Activated CD8-positive, alpha-beta T cell treated with anti-CD3 and anti-CD28 coated beads for 36 hours (primary cell): ENCODE measurements at regions not wholly inside any gene's neighbourhood (a gene's known extent, or its start where the extent isn't known, plus 50 kb on each side); places are given as distances from the start of the nearest gene placed in this dataset.

Source experiments
- ATAC-seq: fragments of 200-7000 bp; cut with Tn5 transposase; one replicate; pipeline ENCODE4 v1.10.0; 2021; ENCODE audit warnings: mild to moderate bottlenecking, moderate library complexity
- CTCF ChIA-PET: fragments of 350-600 bp; sonication (Branson Sonifier 250); formaldehyde crosslinking; loops from one replicate; lab custom pipeline; 2021; ENCODE audit warnings: antibody characterized with exemption; lab: Charles Lee
- POLR2A ChIA-PET: fragments of 350-600 bp; sonication (Branson Sonifier 250); formaldehyde crosslinking; loops from one replicate; lab custom pipeline; 2021; ENCODE audit warnings: antibody characterized with exemption; lab: Charles Lee
- DNase-seq: peaks from one replicate; pipeline ENCODE4 v3.0.0-alpha.2; 2020
- H3K27ac Mint-ChIP-seq: one replicate; pipeline ENCODE4 v1.8.0; 2021; ENCODE audit warnings: mild to moderate bottlenecking, mixed read lengths
- H3K27me3 Mint-ChIP-seq: one replicate; pipeline ENCODE4 v1.8.0; 2021; ENCODE audit warnings: mixed read lengths
- H3K36me3 Mint-ChIP-seq: one replicate; pipeline ENCODE4 v1.8.0; 2021; ENCODE audit warnings: low read depth, mixed read lengths
- H3K4me1 Mint-ChIP-seq: one replicate; pipeline ENCODE4 v1.8.0; 2021; ENCODE audit warnings: low read depth, mixed read lengths
- H3K4me3 Mint-ChIP-seq: one replicate; pipeline ENCODE4 v1.8.0; 2021; ENCODE audit warnings: mild to moderate bottlenecking, moderate library complexity, mixed read lengths
- H3K9me3 Mint-ChIP-seq: one replicate; pipeline ENCODE4 v1.8.0; 2021; ENCODE audit warnings: mixed read lengths
- CTCF ChIP-seq: fragments of 200-600 bp; IDR thresholded peaks from one replicate; pipeline ENCODE4 v1.8.0; 2022; ENCODE audit warnings: antibody characterized with exemption, mild to moderate bottlenecking
- intact Hi-C: fragments of 100-400 bp; cut with micrococcal nuclease; formaldehyde crosslinking; loops from one replicate; pipeline ENCODE4 v1.10.0; 2022

- no peaks in the 10 kb centered on the region for H3K36me3 Mint-ChIP-seq
- ChIA-PET CTCF (no interaction called here), POLR2A (no interaction called here)
- DNase-seq (no peak), ATAC-seq (no peak)
- intact Hi-C loops, result no loop called here
- H3K27ac Mint-ChIP-seq, result no peak overlapping the region
- no peaks in the 10 kb centered on the region for H3K4me1 Mint-ChIP-seq
- no peaks in the 10 kb centered on the region for H3K9me3 Mint-ChIP-seq
- no peak overlapping the region for H3K4me3 Mint-ChIP-seq
- no peak for TF ChIP-seq CTCF
- H3K27me3 Mint-ChIP-seq, result no peaks in the 10 kb centered on the region
Observed at GRCh38 chr9:78559449-78559885, 262.5 kb downstream of the PSAT1 start.

GRCh38 chr9:78562021-78562420 lies 265.1 kb downstream of the PSAT1 start:
- intact Hi-C loops, result no loop called here
- Mint-ChIP-seq H3K9me3 (no peaks in the 10 kb centered on the region), H3K27me3 (no peaks in the 10 kb centered on the region), H3K4me1 (no peaks in the 10 kb centered on the region), H3K4me3 (no peak overlapping the region), H3K36me3 (no peaks in the 10 kb centered on the region), H3K27ac (no peak overlapping the region)
- ATAC-seq (no peak), DNase-seq (no peak)
- TF ChIP-seq CTCF, result no peak
- ChIA-PET POLR2A (interaction anchor here (1.0 kb wide), 1 partner anchor 14 kb away, joined by 3 read pairs; no protein-coding TSS in a partner anchor), CTCF (no interaction called here)

GRCh38 chr9:78563269-78563668 lies 266.3 kb downstream of the PSAT1 start:
- no peaks in the 10 kb centered on the region for H3K4me1 Mint-ChIP-seq
- CTCF ChIA-PET, result no interaction called here
- no peaks in the 10 kb centered on the region for H3K9me3 Mint-ChIP-seq
- no peaks in the 10 kb centered on the region for H3K36me3 Mint-ChIP-seq
- ATAC-seq (no peak), DNase-seq (no peak)
- H3K4me3 Mint-ChIP-seq, result no peak overlapping the region
- no peaks in the 10 kb centered on the region for H3K27me3 Mint-ChIP-seq
- intact Hi-C loops, result no loop called here
- no peak overlapping the region for H3K27ac Mint-ChIP-seq
- POLR2A ChIA-PET, result no interaction called here
- TF ChIP-seq CTCF, result no peak

- Mint-ChIP-seq H3K27ac (no peak overlapping the region), H3K9me3 (no peaks in the 10 kb centered on the region), H3K36me3 (no peaks in the 10 kb centered on the region), H3K4me1 (no peaks in the 10 kb centered on the region), H3K4me3 (no peak overlapping the region), H3K27me3 (no peaks in the 10 kb centered on the region)
- DNase-seq (no peak), ATAC-seq (no peak)
- POLR2A ChIA-PET, result no interaction called here
- intact Hi-C loops, result no loop called here
- TF ChIP-seq CTCF, result no peak
- CTCF ChIA-PET, result no interaction called here
Observed at GRCh38 chr9:78565481-78565880, 268.6 kb downstream of the PSAT1 start.

GRCh38 chr9:78566521-78566920 lies 269.6 kb downstream of the PSAT1 start:
- no peak for ATAC-seq

More at GRCh38 chr9:78566521-78566920, 269.6 kb downstream of the PSAT1 start:
- Mint-ChIP-seq H3K36me3 (no peaks in the 10 kb centered on the region), H3K27ac (no peak overlapping the region), H3K27me3 (no peaks in the 10 kb centered on the region), H3K4me3 (no peak overlapping the region), H3K9me3 (no peaks in the 10 kb centered on the region), H3K4me1 (no peaks in the 10 kb centered on the region)
- no peak for DNase-seq
- POLR2A ChIA-PET, result no interaction called here
- CTCF ChIA-PET, result no interaction called here
- TF ChIP-seq CTCF, result no peak
- intact Hi-C loops, result no loop called here
